ENCODE measurements at regions not wholly inside any gene's neighbourhood (a gene's known extent, or its start where the extent isn't known, plus 50 kb on each side); places are given as distances from the start of the nearest gene placed in this dataset.
"Not testable (repeated sequence)": the region's sequence is repeated elsewhere in the genome, so short reads cannot be mapped to it uniquely, and the experiment has no call there.

DNA sequence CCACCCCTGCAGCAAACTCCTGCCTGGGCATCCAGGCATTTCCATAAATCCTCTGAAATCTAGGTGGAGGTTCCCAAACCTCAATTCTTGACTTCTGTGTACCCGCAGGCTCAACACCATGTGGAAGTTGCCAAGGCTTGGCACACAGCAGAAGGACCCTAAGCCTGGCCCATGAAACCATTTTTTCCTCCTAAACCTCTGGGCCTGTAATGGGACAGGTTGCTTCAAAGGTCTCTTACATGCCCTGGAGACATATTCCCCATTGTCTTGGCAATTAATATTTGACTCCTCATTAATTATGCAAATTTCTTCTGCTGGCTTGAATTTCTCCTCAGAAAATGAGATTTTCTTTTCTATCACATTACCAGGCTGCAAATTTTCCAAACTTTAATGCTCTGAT lies 339.5 kb upstream of the SORCS1 start:
- TF ChIP-seq, protein P1, sequence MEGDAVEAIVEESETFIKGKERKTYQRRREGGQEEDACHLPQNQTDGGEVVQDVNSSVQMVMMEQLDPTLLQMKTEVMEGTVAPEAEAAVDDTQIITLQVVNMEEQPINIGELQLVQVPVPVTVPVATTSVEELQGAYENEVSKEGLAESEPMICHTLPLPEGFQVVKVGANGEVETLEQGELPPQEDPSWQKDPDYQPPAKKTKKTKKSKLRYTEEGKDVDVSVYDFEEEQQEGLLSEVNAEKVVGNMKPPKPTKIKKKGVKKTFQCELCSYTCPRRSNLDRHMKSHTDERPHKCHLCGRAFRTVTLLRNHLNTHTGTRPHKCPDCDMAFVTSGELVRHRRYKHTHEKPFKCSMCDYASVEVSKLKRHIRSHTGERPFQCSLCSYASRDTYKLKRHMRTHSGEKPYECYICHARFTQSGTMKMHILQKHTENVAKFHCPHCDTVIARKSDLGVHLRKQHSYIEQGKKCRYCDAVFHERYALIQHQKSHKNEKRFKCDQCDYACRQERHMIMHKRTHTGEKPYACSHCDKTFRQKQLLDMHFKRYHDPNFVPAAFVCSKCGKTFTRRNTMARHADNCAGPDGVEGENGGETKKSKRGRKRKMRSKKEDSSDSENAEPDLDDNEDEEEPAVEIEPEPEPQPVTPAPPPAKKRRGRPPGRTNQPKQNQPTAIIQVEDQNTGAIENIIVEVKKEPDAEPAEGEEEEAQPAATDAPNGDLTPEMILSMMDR (conservative IDR thresholded peaks at IDR 0.05 in 1 of 2, IDR thresholded peaks at IDR 0.05 in 1 of 2; ENCODE audit: low read depth in 1 of 2, low read length in 2 of 2): not testable (repeated sequence)
- not testable (repeated sequence) for TF ChIP-seq EZH2 (IDR thresholded peaks at IDR 0.05; ENCODE audit: low read length, missing control alignments)

All from fibroblast of lung (primary cell).